CD8-positive, alpha-beta memory T cell (primary cell): ENCODE measurements at regions not wholly inside any gene's neighbourhood (a gene's known extent, or its start where the extent isn't known, plus 50 kb on each side); places are given as distances from the start of the nearest gene placed in this dataset.
"Not testable (repeated sequence)": the region's sequence is repeated elsewhere in the genome, so short reads cannot be mapped to it uniquely, and the experiment has no call there.

Source experiments
- CTCF ChIA-PET: fragments of 350-600 bp; sonication (Branson Sonifier 250); formaldehyde crosslinking; loops from one replicate; lab custom pipeline; 2021; ENCODE audit warnings: antibody characterized with exemption; lab: Charles Lee
- POLR2A ChIA-PET: fragments of 350-600 bp; sonication (Branson Sonifier 250); formaldehyde crosslinking; loops from one replicate; lab custom pipeline; 2021; ENCODE audit warnings: antibody characterized with exemption; lab: Charles Lee
- DNase-seq, 5 donors: peaks; one replicate each; pipeline versions ENCODE4 v3.0.0 to v3.0.0-alpha.2; 2020 to 2022; ENCODE audit warnings: mixed read lengths in 1 of 5
- H3K27ac ChIP-seq: one replicate; pipeline ENCODE4 v1.7.0; 2013; ENCODE audit warnings: low read depth, mild to moderate bottlenecking, low read length, moderate library complexity
- H3K27me3 ChIP-seq: 2 replicates; pipeline ENCODE4 v1.7.0; 2013; ENCODE audit warnings: low read length, mild to moderate bottlenecking; ENCODE audit not compliant: insufficient read depth, poor library complexity, severe bottlenecking
- H3K36me3 ChIP-seq: 2 replicates; pipeline ENCODE4 v1.7.0; 2013; ENCODE audit warnings: mild to moderate bottlenecking, low read length, moderate library complexity; ENCODE audit not compliant: insufficient read depth
- H3K4me1 ChIP-seq: 2 replicates; pipeline ENCODE4 v1.7.0; 2013; ENCODE audit warnings: mild to moderate bottlenecking, low read length, moderate library complexity; ENCODE audit not compliant: insufficient read depth
- H3K4me3 ChIP-seq: 2 replicates; pipeline ENCODE4 v1.7.0; 2013; ENCODE audit warnings: mild to moderate bottlenecking, low read length
- H3K9me3 ChIP-seq: 2 replicates; pipeline ENCODE4 v1.7.0; 2013; ENCODE audit warnings: mild to moderate bottlenecking, low read length
- H3K27ac Mint-ChIP-seq, 8 donors: one replicate each; pipeline ENCODE4 v1.8.0; 2020 to 2021; ENCODE audit warnings: mixed read lengths in 8 of 8, mild to moderate bottlenecking in 6 of 8, inconsistent platforms in 3 of 8, moderate library complexity in 3 of 8
- H3K27me3 Mint-ChIP-seq, 2 donors: one replicate each; pipeline ENCODE4 v1.8.0; 2020 to 2021; ENCODE audit warnings: mixed read lengths in 2 of 2, mild to moderate bottlenecking in 1 of 2, moderate library complexity in 1 of 2
- H3K36me3 Mint-ChIP-seq, 3 donors: one replicate each; pipeline ENCODE4 v1.8.0; 2020 to 2021; ENCODE audit warnings: mixed read lengths in 3 of 3, inconsistent platforms in 1 of 3, mild to moderate bottlenecking in 1 of 3
- H3K4me1 Mint-ChIP-seq, 3 donors: one replicate each; pipeline ENCODE4 v1.8.0; 2020 to 2021; ENCODE audit warnings: mixed read lengths in 3 of 3, inconsistent platforms in 1 of 3, mild to moderate bottlenecking in 1 of 3
- H3K4me3 Mint-ChIP-seq, 7 donors: one replicate each; pipeline ENCODE4 v1.8.0; 2020 to 2021; ENCODE audit warnings: mixed read lengths in 7 of 7, mild to moderate bottlenecking in 6 of 7, moderate library complexity in 4 of 7, inconsistent platforms in 2 of 7
- H3K9me3 Mint-ChIP-seq, 5 donors: one replicate each; pipeline ENCODE4 v1.8.0; 2020 to 2022; ENCODE audit warnings: mixed read lengths in 5 of 5, mild to moderate bottlenecking in 3 of 5, moderate library complexity in 2 of 5, inconsistent platforms in 1 of 5

- H3K27ac ChIP-seq = no peak overlapping the region
- no peaks in the 10 kb centered on the region for H3K4me1 Mint-ChIP-seq
- H3K27me3 ChIP-seq = no peaks in the 10 kb centered on the region
- no peaks in the 10 kb centered on the region for H3K4me1 ChIP-seq
- CTCF ChIA-PET = no interaction called here
- no peak overlapping the region for H3K27ac Mint-ChIP-seq
- no peak overlapping the region for H3K4me3 ChIP-seq
- POLR2A ChIA-PET = no interaction called here
- no peak overlapping the region for H3K4me3 Mint-ChIP-seq
- no peaks in the 10 kb centered on the region for H3K36me3 Mint-ChIP-seq
- H3K36me3 ChIP-seq = no peaks in the 10 kb centered on the region
- no peak for DNase-seq
- H3K9me3 ChIP-seq = no peaks in the 10 kb centered on the region
- H3K27me3 Mint-ChIP-seq = no peaks in the 10 kb centered on the region
- H3K9me3 Mint-ChIP-seq = peaks cover 0 to 4% (median 0%) of the 10 kb centered on the region in 5 donors
These were observed 198.4 kb upstream of the TENT5A start for GRCh38 chr6:81950877-81951276.

- Histone ChIP-seq H3K36me3 (no peaks in the 10 kb centered on the region), H3K27ac (no peak overlapping the region), H3K9me3 (no peaks in the 10 kb centered on the region), H3K4me1 (no peaks in the 10 kb centered on the region), H3K4me3 (no peak overlapping the region), H3K27me3 (no peaks in the 10 kb centered on the region)
- Mint-ChIP-seq H3K27me3 (no peaks in the 10 kb centered on the region), H3K36me3 (no peaks in the 10 kb centered on the region), H3K9me3 (peaks cover 0 to 4% (median 0%) of the 10 kb centered on the region in 5 donors), H3K27ac (no peak overlapping the region), H3K4me3 (no peak overlapping the region), H3K4me1 (no peaks in the 10 kb centered on the region)
- ChIA-PET CTCF (no interaction called here), POLR2A (no interaction called here)
- no peak for DNase-seq
These were observed 196.4 kb upstream of the TENT5A start for GRCh38 chr6:81948861-81949260.

GRCh38 chr6:81948196-81948595, 195.7 kb upstream of the TENT5A start:
- H3K4me3 Mint-ChIP-seq, H3K9me3 ChIP-seq, H3K27me3 Mint-ChIP-seq, H3K36me3 Mint-ChIP-seq, H3K27me3 ChIP-seq, H3K4me3 ChIP-seq, CTCF ChIA-PET, POLR2A ChIA-PET, H3K27ac Mint-ChIP-seq, H3K4me1 Mint-ChIP-seq, H3K4me1 ChIP-seq, H3K36me3 ChIP-seq, DNase-seq, H3K27ac ChIP-seq, H3K9me3 Mint-ChIP-seq: not testable (repeated sequence)

GRCh38 chr6:81944661-81945060, 192.2 kb upstream of the TENT5A start:
- ChIA-PET CTCF (no interaction called here), POLR2A (no interaction called here)
- H3K4me3 Mint-ChIP-seq = no peak overlapping the region
- no peak overlapping the region for H3K27ac ChIP-seq
- no peak overlapping the region for H3K4me3 ChIP-seq
- H3K9me3 ChIP-seq = no peaks in the 10 kb centered on the region
- H3K9me3 Mint-ChIP-seq = peaks cover 0 to 4% (median 0%) of the 10 kb centered on the region in 5 donors
- no peaks in the 10 kb centered on the region for H3K36me3 ChIP-seq
- no peak overlapping the region for H3K27ac Mint-ChIP-seq
- no peak for DNase-seq
- H3K4me1 Mint-ChIP-seq = no peaks in the 10 kb centered on the region
- no peaks in the 10 kb centered on the region for H3K27me3 ChIP-seq
- H3K27me3 Mint-ChIP-seq = peaks cover 0 to 1% of the 10 kb centered on the region in 2 donors
- no peaks in the 10 kb centered on the region for H3K4me1 ChIP-seq
- no peaks in the 10 kb centered on the region for H3K36me3 Mint-ChIP-seq

GRCh38 chr6:81942842-81943241, 190.4 kb upstream of the TENT5A start:
- H3K27me3 ChIP-seq, H3K27ac ChIP-seq, H3K9me3 Mint-ChIP-seq, CTCF ChIA-PET, H3K4me1 ChIP-seq, H3K36me3 Mint-ChIP-seq, DNase-seq, H3K27ac Mint-ChIP-seq, H3K36me3 ChIP-seq, H3K27me3 Mint-ChIP-seq, H3K4me1 Mint-ChIP-seq, H3K4me3 Mint-ChIP-seq, H3K4me3 ChIP-seq, H3K9me3 ChIP-seq, POLR2A ChIA-PET: not testable (repeated sequence)

GRCh38 chr6:81942067-81942370, 189.5 kb upstream of the TENT5A start:
- H3K36me3 ChIP-seq = no peaks in the 10 kb centered on the region
- Mint-ChIP-seq H3K4me1 (no peaks in the 10 kb centered on the region), H3K36me3 (no peaks in the 10 kb centered on the region), H3K9me3 (peaks cover 0 to 10% (median 1%) of the 10 kb centered on the region in 5 donors), H3K27me3 (peaks cover 0 to 1% of the 10 kb centered on the region in 2 donors), H3K27ac (no peak overlapping the region), H3K4me3 (no peak overlapping the region)
- no peaks in the 10 kb centered on the region for H3K9me3 ChIP-seq
- no peak overlapping the region for H3K4me3 ChIP-seq
- H3K27ac ChIP-seq = no peak overlapping the region
- ChIA-PET POLR2A (no interaction called here), CTCF (no interaction called here)
- H3K4me1 ChIP-seq = no peaks in the 10 kb centered on the region
- DNase-seq = no peak
- H3K27me3 ChIP-seq = no peaks in the 10 kb centered on the region

GRCh38 chr6:81940451-81940985, 188.0 kb upstream of the TENT5A start:
- Histone ChIP-seq H3K27me3 (no peaks in the 10 kb centered on the region), H3K4me1 (no peaks in the 10 kb centered on the region), H3K4me3 (no peak overlapping the region), H3K36me3 (no peaks in the 10 kb centered on the region), H3K27ac (no peak overlapping the region), H3K9me3 (no peaks in the 10 kb centered on the region)
- Mint-ChIP-seq H3K4me3 (no peak overlapping the region), H3K4me1 (no peaks in the 10 kb centered on the region), H3K27ac (no peak overlapping the region), H3K36me3 (no peaks in the 10 kb centered on the region), H3K27me3 (peaks cover 0 to 1% of the 10 kb centered on the region in 2 donors), H3K9me3 (peaks cover 0 to 10% (median 0%) of the 10 kb centered on the region in 5 donors)
- CTCF ChIA-PET = no interaction called here
- POLR2A ChIA-PET = no interaction called here
- no peak for DNase-seq

- Histone ChIP-seq H3K27me3 (no peaks in the 10 kb centered on the region), H3K4me1 (no peaks in the 10 kb centered on the region), H3K36me3 (no peaks in the 10 kb centered on the region), H3K27ac (no peak overlapping the region), H3K4me3 (no peak overlapping the region), H3K9me3 (no peaks in the 10 kb centered on the region)
- CTCF ChIA-PET = no interaction called here
- Mint-ChIP-seq H3K36me3 (no peaks in the 10 kb centered on the region), H3K27ac (no peak overlapping the region), H3K9me3 (peaks cover 0 to 10% (median 0%) of the 10 kb centered on the region in 5 donors), H3K27me3 (peaks cover 0 to 1% of the 10 kb centered on the region in 2 donors), H3K4me1 (no peaks in the 10 kb centered on the region), H3K4me3 (no peak overlapping the region)
- no peak for DNase-seq
- POLR2A ChIA-PET = no interaction called here
These were observed 187.3 kb upstream of the TENT5A start for GRCh38 chr6:81939766-81940165.
